GM12878 (cell line): ENCODE measurements at regions not wholly inside any gene's neighbourhood (a gene's known extent, or its start where the extent isn't known, plus 50 kb on each side); places are given as distances from the start of the nearest gene placed in this dataset.

Source experiments
- ATAC-seq: fragments of 200-7000 bp; cut with Tn5 transposase; 3 replicates; pipeline ENCODE4 v1.9.1; 2020; ENCODE audit warnings: mild to moderate bottlenecking, moderate library complexity
- BruUV-seq: library from RNA; stranded (reverse); fragments of 400-500 nt; replicated peaks from 2 replicates; lab custom pipeline; 2021; lab: Mats Ljungman, UMichigan
- CTCF ChIA-PET: fragments of 300-600 bp; sonication (Branson Sonifier 250); formaldehyde crosslinking; extraction: SDS; loops from one replicate; lab custom pipeline; 2021; ENCODE audit warnings: inconsistent platforms; lab: Yijun Ruan, JAX
- POLR2A ChIA-PET: fragments of 350-600 bp; formaldehyde crosslinking; extraction: SDS; loops from one replicate; lab custom pipeline; 2021; ENCODE audit warnings: inconsistent platforms; lab: Charles Lee
- RAD21 ChIA-PET: fragments of 300-600 bp; sonication (Branson Sonifier 250); formaldehyde crosslinking; loops from one replicate; lab custom pipeline; 2023; ENCODE audit warnings: antibody characterized with exemption; ENCODE audit not compliant: unreplicated experiment; lab: Charles Lee
- SMC1A ChIA-PET: fragments of 300-600 bp; sonication (Branson Sonifier 250); formaldehyde crosslinking; loops from one replicate; lab custom pipeline; 2023; ENCODE audit not compliant: unreplicated experiment, uncharacterized antibody; lab: Charles Lee
- DNase-seq: peaks from one replicate; pipeline ENCODE4 v3.0.0-alpha.2; 2011; ENCODE audit warnings: low read depth, low spot score
- FAIRE-seq: peaks from 3 replicates; lab custom pipeline; 2011; peaks lifted over from hg19 to GRCh38; lab: Jason Lieb, UNC
- H2AFZ ChIP-seq: 2 replicates; pipeline ENCODE4 v1.6.0; 2011; ENCODE audit warnings: low read depth, low read length, control low read depth; ENCODE audit not compliant: control insufficient read depth
- H3K27ac ChIP-seq: 2 replicates; pipeline ENCODE4 v1.5.1; 2011; ENCODE audit warnings: control low read depth; ENCODE audit not compliant: control insufficient read depth, insufficient read depth
- H3K27me3 ChIP-seq, 2 experiments: replicated peaks in 1 of 2; 2 replicates each; pipeline versions ENCODE4 v1.6.0 to v1.6.1; 2011; ENCODE audit warnings: low read length in 1 of 2; ENCODE audit not compliant: control insufficient read depth in 2 of 2, insufficient read depth in 2 of 2
- H3K36me3 ChIP-seq, 2 experiments: 2 replicates each; pipeline ENCODE4 v1.5.1; 2011; ENCODE audit warnings: low read length in 1 of 2; ENCODE audit not compliant: control insufficient read depth in 2 of 2, insufficient read depth in 2 of 2
- H3K4me1 ChIP-seq: 2 replicates; pipeline ENCODE4 v1.6.1; 2011; ENCODE audit warnings: mild to moderate bottlenecking, low read length, moderate library complexity, mixed read lengths; ENCODE audit not compliant: control insufficient read depth, insufficient read depth
- H3K4me2 ChIP-seq: 2 replicates; pipeline ENCODE4 v1.6.0; 2011; ENCODE audit warnings: control low read depth; ENCODE audit not compliant: control insufficient read depth, insufficient read depth
- H3K4me3 ChIP-seq: fragments of 200-600 bp; sonication (generic); 2 replicates; pipeline ENCODE4 v1.5.1; 2016
- H3K79me2 ChIP-seq: 2 replicates; pipeline ENCODE4 v1.6.0; 2011; ENCODE audit warnings: low read length; ENCODE audit not compliant: control insufficient read depth, insufficient read depth
- H3K9ac ChIP-seq: 2 replicates; pipeline ENCODE4 v1.8.0; 2011; ENCODE audit warnings: low read length, control low read depth, mixed read lengths; ENCODE audit not compliant: control insufficient read depth, insufficient read depth
- H3K9me3 ChIP-seq: replicated peaks from 3 replicates; pipeline ENCODE4 v1.5.1; 2011; ENCODE audit warnings: mild to moderate bottlenecking, low read length; ENCODE audit not compliant: control insufficient read depth, insufficient read depth
- H4K20me1 ChIP-seq: 2 replicates; pipeline ENCODE4 v1.6.0; 2011; ENCODE audit not compliant: control insufficient read depth, insufficient read depth
- CHD2 ChIP-seq: IDR thresholded peaks from 2 replicates; pipeline ENCODE4 v1.6.1; 2011; ENCODE audit warnings: low read depth, low read length, improper control_type of control experiment, borderline replicate concordance
- CREB1 ChIP-seq: IDR thresholded peaks from 2 replicates; pipeline ENCODE4 v1.6.1; 2012; ENCODE audit warnings: low read depth, mild to moderate bottlenecking, inconsistent platforms
- DPF2 ChIP-seq: fragments of 450-650 bp; IDR thresholded peaks from 2 replicates; pipeline ENCODE4 v1.6.1; 2017; ENCODE audit warnings: mild to moderate bottlenecking
- FOXK2 ChIP-seq: fragments of 450-650 bp; IDR thresholded peaks from 2 replicates; pipeline ENCODE4 v1.6.1; 2017; ENCODE audit warnings: mild to moderate bottlenecking, moderate library complexity
- KAT2A ChIP-seq: conservative IDR thresholded peaks from 2 replicates; pipeline ENCODE4 v1.6.1; 2011; ENCODE audit warnings: low read depth, low read length; ENCODE audit not compliant: control insufficient read depth
- NFIC ChIP-seq: IDR thresholded peaks from 2 replicates; pipeline ENCODE4 v1.6.1; 2012; ENCODE audit warnings: low read depth, mild to moderate bottlenecking, inconsistent platforms, low read length, moderate library complexity
- NR2F1 ChIP-seq: fragments of 450-650 bp; conservative IDR thresholded peaks from 2 replicates; pipeline ENCODE4 v1.6.1; 2017; ENCODE audit warnings: mild to moderate bottlenecking
- RB1 ChIP-seq: fragments of 450-650 bp; formaldehyde crosslinking; IDR thresholded peaks from 2 replicates; pipeline ENCODE4 v1.6.1; 2017; ENCODE audit warnings: mild to moderate bottlenecking, borderline replicate concordance
- SMAD5 ChIP-seq: IDR thresholded peaks from 2 replicates; pipeline ENCODE4 v1.6.1; 2016; ENCODE audit warnings: antibody characterized with exemption, low read depth
- WGBS: methylation state at CpG from one replicate; pipeline ENCODE4 v1.1.6; 2016; ENCODE audit warnings: low lambda C conversion rate; ENCODE audit not compliant: insufficient replicate concordance, insufficient coverage; ENCODE audit errors: missing lambda C conversion rate; 5-methylcytosine and 5-hydroxymethylcytosine counted together
- in situ Hi-C: fragments of 300-500 bp; cut with MboI; formaldehyde crosslinking; loops from 9 replicates; pipeline ENCODE4 v1.14.3; 2018; ENCODE audit warnings: mixed read lengths
- intact Hi-C: fragments of 100-400 bp; cut with micrococcal nuclease; formaldehyde crosslinking; loops from one replicate; pipeline ENCODE4 v1.14.2; 2022; ENCODE audit not compliant: unreplicated experiment
- TF ChIP-seq, protein P1 (sequence below): fragments of 450-650 bp; IDR thresholded peaks from 2 replicates; pipeline ENCODE4 v1.6.1; 2016; ENCODE audit warnings: mild to moderate bottlenecking
- TF ChIP-seq, protein P2 (sequence below): fragments of 450-650 bp; IDR thresholded peaks from 2 replicates; pipeline ENCODE4 v1.6.1; 2017; ENCODE audit warnings: mild to moderate bottlenecking, moderate library complexity
- TF ChIP-seq, protein P3 (sequence below): IDR thresholded peaks from 2 replicates; pipeline ENCODE4 v1.6.1; 2012; ENCODE audit warnings: improper control_type of control experiment, low read depth, low read length; ENCODE audit not compliant: insufficient replicate concordance
- TF ChIP-seq, protein P4 (sequence below): IDR thresholded peaks from 2 replicates; pipeline ENCODE4 v1.6.1; 2012; ENCODE audit warnings: low read length, inconsistent platforms

DNA sequence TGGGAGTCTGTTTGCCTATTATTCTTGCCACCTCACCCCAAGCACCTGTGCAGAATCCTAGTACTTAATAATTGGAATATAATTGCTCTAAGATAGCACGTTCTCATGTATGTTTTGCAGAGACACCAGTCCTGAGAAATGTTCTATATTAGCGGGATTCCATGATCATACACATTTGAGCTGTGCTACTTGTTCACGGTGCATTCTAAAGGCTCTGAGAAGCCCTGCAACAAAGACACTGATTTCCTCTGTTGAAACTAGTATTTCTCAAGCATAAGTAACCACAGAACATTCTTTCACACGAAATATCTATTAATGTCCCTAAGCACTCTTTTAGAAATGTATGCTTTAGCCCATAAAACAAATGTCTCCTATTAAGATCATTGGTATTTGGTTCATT is 109.4 kb downstream of the BARHL2 start:
- H3K9me3 ChIP-seq: no peaks in the 10 kb centered on the region
- ChIA-PET POLR2A (no interaction called here), CTCF (no interaction called here), RAD21 (no interaction called here), SMC1A (no interaction called here)
- H3K79me2 ChIP-seq: no peaks in the 10 kb centered on the region
- DNase-seq (no peak), ATAC-seq (no peak), FAIRE-seq (no peak)
- intact Hi-C loops: no loop called here
- no peak overlapping the region for H3K4me3 ChIP-seq
- H3K4me2 ChIP-seq: no peak overlapping the region
- H3K9ac ChIP-seq: no peak overlapping the region
- in situ Hi-C loops: no loop called here
- 35% methylated on average over 4 of the region's 4 CpGs for WGBS
- BruUV-seq: no TSS peak
- no peaks in the 10 kb centered on the region for H3K27me3 ChIP-seq
- no peaks in the 10 kb centered on the region for H4K20me1 ChIP-seq
- H3K27ac ChIP-seq: no peak overlapping the region
- H3K4me1 ChIP-seq: no peaks in the 10 kb centered on the region
- H3K36me3 ChIP-seq: no peaks in the 10 kb centered on the region
- H2AFZ ChIP-seq: no peak overlapping the region
- TF ChIP-seq, protein P1, sequence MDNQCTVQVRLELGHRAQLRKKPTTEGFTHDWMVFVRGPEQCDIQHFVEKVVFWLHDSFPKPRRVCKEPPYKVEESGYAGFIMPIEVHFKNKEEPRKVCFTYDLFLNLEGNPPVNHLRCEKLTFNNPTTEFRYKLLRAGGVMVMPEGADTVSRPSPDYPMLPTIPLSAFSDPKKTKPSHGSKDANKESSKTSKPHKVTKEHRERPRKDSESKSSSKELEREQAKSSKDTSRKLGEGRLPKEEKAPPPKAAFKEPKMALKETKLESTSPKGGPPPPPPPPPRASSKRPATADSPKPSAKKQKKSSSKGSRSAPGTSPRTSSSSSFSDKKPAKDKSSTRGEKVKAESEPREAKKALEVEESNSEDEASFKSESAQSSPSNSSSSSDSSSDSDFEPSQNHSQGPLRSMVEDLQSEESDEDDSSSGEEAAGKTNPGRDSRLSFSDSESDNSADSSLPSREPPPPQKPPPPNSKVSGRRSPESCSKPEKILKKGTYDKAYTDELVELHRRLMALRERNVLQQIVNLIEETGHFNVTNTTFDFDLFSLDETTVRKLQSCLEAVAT: no peak
- TF ChIP-seq, protein P2, sequence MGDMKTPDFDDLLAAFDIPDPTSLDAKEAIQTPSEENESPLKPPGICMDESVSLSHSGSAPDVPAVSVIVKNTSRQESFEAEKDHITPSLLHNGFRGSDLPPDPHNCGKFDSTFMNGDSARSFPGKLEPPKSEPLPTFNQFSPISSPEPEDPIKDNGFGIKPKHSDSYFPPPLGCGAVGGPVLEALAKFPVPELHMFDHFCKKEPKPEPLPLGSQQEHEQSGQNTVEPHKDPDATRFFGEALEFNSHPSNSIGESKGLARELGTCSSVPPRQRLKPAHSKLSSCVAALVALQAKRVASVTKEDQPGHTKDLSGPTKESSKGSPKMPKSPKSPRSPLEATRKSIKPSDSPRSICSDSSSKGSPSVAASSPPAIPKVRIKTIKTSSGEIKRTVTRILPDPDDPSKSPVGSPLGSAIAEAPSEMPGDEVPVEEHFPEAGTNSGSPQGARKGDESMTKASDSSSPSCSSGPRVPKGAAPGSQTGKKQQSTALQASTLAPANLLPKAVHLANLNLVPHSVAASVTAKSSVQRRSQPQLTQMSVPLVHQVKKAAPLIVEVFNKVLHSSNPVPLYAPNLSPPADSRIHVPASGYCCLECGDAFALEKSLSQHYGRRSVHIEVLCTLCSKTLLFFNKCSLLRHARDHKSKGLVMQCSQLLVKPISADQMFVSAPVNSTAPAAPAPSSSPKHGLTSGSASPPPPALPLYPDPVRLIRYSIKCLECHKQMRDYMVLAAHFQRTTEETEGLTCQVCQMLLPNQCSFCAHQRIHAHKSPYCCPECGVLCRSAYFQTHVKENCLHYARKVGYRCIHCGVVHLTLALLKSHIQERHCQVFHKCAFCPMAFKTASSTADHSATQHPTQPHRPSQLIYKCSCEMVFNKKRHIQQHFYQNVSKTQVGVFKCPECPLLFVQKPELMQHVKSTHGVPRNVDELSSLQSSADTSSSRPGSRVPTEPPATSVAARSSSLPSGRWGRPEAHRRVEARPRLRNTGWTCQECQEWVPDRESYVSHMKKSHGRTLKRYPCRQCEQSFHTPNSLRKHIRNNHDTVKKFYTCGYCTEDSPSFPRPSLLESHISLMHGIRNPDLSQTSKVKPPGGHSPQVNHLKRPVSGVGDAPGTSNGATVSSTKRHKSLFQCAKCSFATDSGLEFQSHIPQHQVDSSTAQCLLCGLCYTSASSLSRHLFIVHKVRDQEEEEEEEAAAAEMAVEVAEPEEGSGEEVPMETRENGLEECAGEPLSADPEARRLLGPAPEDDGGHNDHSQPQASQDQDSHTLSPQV: no peak
- TF ChIP-seq CREB1: no peak
- TF ChIP-seq DPF2: no peak
- no peak for TF ChIP-seq SMAD5
- TF ChIP-seq NR2F1: no peak
- TF ChIP-seq FOXK2: no peak
- no peak for TF ChIP-seq KAT2A
- TF ChIP-seq CHD2: no peak
- no peak for TF ChIP-seq NFIC
- TF ChIP-seq RB1: no peak
- TF ChIP-seq, protein P3, sequence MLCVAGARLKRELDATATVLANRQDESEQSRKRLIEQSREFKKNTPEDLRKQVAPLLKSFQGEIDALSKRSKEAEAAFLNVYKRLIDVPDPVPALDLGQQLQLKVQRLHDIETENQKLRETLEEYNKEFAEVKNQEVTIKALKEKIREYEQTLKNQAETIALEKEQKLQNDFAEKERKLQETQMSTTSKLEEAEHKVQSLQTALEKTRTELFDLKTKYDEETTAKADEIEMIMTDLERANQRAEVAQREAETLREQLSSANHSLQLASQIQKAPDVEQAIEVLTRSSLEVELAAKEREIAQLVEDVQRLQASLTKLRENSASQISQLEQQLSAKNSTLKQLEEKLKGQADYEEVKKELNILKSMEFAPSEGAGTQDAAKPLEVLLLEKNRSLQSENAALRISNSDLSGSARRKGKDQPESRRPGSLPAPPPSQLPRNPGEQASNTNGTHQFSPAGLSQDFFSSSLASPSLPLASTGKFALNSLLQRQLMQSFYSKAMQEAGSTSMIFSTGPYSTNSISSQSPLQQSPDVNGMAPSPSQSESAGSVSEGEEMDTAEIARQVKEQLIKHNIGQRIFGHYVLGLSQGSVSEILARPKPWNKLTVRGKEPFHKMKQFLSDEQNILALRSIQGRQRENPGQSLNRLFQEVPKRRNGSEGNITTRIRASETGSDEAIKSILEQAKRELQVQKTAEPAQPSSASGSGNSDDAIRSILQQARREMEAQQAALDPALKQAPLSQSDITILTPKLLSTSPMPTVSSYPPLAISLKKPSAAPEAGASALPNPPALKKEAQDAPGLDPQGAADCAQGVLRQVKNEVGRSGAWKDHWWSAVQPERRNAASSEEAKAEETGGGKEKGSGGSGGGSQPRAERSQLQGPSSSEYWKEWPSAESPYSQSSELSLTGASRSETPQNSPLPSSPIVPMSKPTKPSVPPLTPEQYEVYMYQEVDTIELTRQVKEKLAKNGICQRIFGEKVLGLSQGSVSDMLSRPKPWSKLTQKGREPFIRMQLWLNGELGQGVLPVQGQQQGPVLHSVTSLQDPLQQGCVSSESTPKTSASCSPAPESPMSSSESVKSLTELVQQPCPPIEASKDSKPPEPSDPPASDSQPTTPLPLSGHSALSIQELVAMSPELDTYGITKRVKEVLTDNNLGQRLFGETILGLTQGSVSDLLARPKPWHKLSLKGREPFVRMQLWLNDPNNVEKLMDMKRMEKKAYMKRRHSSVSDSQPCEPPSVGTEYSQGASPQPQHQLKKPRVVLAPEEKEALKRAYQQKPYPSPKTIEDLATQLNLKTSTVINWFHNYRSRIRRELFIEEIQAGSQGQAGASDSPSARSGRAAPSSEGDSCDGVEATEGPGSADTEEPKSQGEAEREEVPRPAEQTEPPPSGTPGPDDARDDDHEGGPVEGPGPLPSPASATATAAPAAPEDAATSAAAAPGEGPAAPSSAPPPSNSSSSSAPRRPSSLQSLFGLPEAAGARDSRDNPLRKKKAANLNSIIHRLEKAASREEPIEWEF: no peak
- TF ChIP-seq, protein P4, sequence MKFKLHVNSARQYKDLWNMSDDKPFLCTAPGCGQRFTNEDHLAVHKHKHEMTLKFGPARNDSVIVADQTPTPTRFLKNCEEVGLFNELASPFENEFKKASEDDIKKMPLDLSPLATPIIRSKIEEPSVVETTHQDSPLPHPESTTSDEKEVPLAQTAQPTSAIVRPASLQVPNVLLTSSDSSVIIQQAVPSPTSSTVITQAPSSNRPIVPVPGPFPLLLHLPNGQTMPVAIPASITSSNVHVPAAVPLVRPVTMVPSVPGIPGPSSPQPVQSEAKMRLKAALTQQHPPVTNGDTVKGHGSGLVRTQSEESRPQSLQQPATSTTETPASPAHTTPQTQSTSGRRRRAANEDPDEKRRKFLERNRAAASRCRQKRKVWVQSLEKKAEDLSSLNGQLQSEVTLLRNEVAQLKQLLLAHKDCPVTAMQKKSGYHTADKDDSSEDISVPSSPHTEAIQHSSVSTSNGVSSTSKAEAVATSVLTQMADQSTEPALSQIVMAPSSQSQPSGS: no peak
